ENCODE measurements at regions not wholly inside any gene's neighbourhood (a gene's known extent, or its start where the extent isn't known, plus 50 kb on each side); places are given as distances from the start of the nearest gene placed in this dataset.

DNA sequence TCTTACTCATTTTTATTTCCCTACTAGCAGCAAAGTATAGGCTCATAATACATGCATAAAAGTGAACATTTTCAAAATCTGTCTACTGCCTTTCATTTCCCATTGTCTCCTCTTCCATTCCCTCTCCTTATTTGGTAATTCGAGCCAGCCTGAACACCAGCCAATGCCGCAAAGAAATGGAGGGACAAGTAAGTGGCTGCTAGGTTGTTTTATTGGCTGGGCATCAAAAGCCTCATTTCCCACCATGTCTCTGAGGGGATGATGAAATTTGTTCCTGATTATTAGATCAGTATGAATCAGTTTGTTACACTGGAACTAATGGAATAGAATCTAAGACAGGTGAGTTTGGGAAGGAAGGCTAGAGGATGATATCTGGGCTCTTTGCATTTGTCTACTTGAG, 143.5 kb downstream of the KCNA5 start:
- intact Hi-C loops (cut with DNase I): no loop called here
- DNase-seq: no peak
- Histone ChIP-seq H3K27me3 (no peaks in the 10 kb centered on the region), H3K27ac (no peak overlapping the region), H3K36me3 (replicated peaks in 1 of 2) (no peaks in the 10 kb centered on the region), H3K4me1 (replicated peaks in 1 of 2) (no peaks in the 10 kb centered on the region), H3K4me3 (no peak overlapping the region), H3K9me3 (replicated peaks in 1 of 3) (no peaks in the 10 kb centered on the region)
- no peak for TF ChIP-seq POLR2A (IDR thresholded peaks at IDR 0.05)
- TF ChIP-seq, protein P1, sequence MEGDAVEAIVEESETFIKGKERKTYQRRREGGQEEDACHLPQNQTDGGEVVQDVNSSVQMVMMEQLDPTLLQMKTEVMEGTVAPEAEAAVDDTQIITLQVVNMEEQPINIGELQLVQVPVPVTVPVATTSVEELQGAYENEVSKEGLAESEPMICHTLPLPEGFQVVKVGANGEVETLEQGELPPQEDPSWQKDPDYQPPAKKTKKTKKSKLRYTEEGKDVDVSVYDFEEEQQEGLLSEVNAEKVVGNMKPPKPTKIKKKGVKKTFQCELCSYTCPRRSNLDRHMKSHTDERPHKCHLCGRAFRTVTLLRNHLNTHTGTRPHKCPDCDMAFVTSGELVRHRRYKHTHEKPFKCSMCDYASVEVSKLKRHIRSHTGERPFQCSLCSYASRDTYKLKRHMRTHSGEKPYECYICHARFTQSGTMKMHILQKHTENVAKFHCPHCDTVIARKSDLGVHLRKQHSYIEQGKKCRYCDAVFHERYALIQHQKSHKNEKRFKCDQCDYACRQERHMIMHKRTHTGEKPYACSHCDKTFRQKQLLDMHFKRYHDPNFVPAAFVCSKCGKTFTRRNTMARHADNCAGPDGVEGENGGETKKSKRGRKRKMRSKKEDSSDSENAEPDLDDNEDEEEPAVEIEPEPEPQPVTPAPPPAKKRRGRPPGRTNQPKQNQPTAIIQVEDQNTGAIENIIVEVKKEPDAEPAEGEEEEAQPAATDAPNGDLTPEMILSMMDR (IDR thresholded peaks at IDR 0.05): no peak
- 85 to 95% (median 91%) methylated on average over 2 of the region's 2 CpGs for WGBS, 4 donors

DNA sequence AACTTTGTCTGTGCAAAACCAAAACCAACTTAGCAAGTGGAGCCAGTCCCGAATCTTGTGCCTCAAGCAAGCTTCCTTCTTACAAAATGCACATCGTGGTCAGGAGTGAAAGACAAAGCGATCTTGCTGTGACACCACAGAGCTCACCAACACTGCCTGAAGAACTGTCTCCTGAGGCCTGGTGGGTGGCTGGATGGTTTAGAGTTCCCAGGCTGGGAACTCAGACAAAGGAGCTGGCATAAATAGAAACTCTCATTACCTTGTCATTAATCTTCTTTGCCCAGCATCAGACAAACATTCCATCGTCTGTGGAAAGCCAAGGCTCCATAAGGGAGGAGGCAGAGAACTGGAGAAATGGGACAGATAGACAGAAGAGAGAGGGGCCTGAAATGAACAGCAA, 144.8 kb downstream of the KCNA5 start:
- intact Hi-C loops (cut with DNase I): no loop called here
- TF ChIP-seq, protein P1 (IDR thresholded peaks at IDR 0.05): no peak
- TF ChIP-seq POLR2A (IDR thresholded peaks at IDR 0.05): no peak

DNA sequence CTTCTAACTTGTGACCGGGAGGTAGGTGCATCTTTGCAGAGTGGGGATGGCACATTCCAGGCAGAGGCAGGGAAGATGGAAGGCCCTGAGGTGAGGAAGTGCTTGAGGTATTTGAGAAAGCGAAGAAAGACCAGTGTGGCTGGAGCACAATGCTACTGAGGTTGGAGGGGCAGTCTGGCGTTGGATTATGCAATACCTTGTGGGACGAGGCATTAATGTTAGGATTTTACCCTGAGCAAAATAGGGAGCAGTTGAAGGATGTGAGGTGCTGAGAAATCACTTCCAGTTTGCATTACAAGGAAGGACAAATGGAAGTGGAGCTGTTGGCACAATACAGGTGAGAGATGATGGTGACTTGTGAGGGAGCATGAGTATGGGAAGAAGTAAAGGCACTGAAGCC, 145.5 kb downstream of the KCNA5 start:
- H3K9me3 ChIP-seq (replicated peaks in 1 of 3): no peaks in the 10 kb centered on the region
- TF ChIP-seq, protein P1 (IDR thresholded peaks at IDR 0.05): no peak
- no peak for TF ChIP-seq POLR2A (IDR thresholded peaks at IDR 0.05)
- H3K4me3 ChIP-seq: no peak overlapping the region
- H3K36me3 ChIP-seq (replicated peaks in 1 of 2): no peaks in the 10 kb centered on the region
- no peaks in the 10 kb centered on the region for H3K4me1 ChIP-seq (replicated peaks in 1 of 2)
- H3K27me3 ChIP-seq: no peaks in the 10 kb centered on the region
- no peak overlapping the region for H3K27ac ChIP-seq
- DNase-seq: no peak
- WGBS, 4 donors: 60 to 86% (median 76%) methylated on average over 4 of the region's 4 CpGs
- intact Hi-C loops (cut with DNase I): no loop called here

More for the DNA sequence above, 144.8 kb downstream of the KCNA5 start:
- no peak for DNase-seq
- H3K27me3 ChIP-seq: no peaks in the 10 kb centered on the region
- no peak overlapping the region for H3K27ac ChIP-seq
- no peaks in the 10 kb centered on the region for H3K4me1 ChIP-seq (replicated peaks in 1 of 2)
- H3K36me3 ChIP-seq (replicated peaks in 1 of 2): no peaks in the 10 kb centered on the region
- WGBS, 4 donors: 55 to 59% (median 58%) methylated on average over 4 of the region's 4 CpGs
- no peaks in the 10 kb centered on the region for H3K9me3 ChIP-seq (replicated peaks in 1 of 3)
- H3K4me3 ChIP-seq: no peak overlapping the region

DNA sequence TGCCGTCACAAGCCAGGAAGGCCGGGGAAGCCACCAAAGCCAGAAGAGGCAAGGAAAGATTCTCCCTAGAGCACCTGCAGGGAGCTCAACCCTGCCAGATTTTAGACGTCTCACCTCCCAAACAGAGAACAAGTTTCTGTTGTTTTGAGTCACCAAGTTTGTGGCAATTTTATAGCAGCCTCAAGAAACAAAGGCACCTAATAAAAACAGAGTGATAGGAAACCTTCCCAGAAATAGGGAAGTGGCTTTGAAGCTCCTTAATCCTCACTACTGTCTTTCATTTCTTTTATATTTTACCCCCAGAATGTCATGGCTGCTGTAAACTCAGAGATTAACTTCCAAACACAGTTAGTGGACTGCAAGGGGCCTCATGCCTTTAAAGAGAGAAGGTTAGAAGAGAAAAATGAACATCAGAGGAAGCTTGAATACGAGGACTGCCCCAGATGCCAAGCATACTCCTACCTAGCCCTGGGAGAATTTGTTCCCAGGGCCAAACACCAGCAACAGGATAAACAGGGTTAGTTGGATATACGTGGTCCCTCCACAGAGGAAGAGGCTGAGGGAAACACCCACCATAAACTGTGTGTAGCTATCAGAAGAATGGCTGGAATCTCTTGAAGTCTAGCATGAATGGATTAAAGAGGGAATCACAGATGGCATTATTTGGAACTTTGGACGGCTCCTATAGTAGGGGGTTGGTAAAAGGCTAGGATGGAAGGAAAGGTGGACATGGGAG, 148.3 kb downstream of the KCNA5 start:
- H3K4me1 ChIP-seq (replicated peaks in 1 of 2): no peaks in the 10 kb centered on the region
- H3K27me3 ChIP-seq: no peaks in the 10 kb centered on the region
- intact Hi-C loops (cut with DNase I): no loop called here

More for the DNA sequence above, 148.3 kb downstream of the KCNA5 start:
- 63 to 78% (median 72%) methylated on average over 6 of the region's 6 CpGs for WGBS, 4 donors
- Histone ChIP-seq H3K4me3 (no peak overlapping the region), H3K36me3 (replicated peaks in 1 of 2) (no peaks in the 10 kb centered on the region), H3K9me3 (replicated peaks in 1 of 3) (no peaks in the 10 kb centered on the region), H3K27ac (no peak overlapping the region)
- DNase-seq: no peak
- no peak for TF ChIP-seq POLR2A (IDR thresholded peaks at IDR 0.05)
- TF ChIP-seq, protein P1 (IDR thresholded peaks at IDR 0.05): no peak

Data from adrenal gland (tissue), 9 donors.